ENCODE measurements at regions not wholly inside any gene's neighbourhood (a gene's known extent, or its start where the extent isn't known, plus 50 kb on each side); places are given as distances from the start of the nearest gene placed in this dataset.

- Histone ChIP-seq H3K4me1 (ENCODE audit: control insufficient read depth, extremely low read depth, insufficient read depth, low read length) (no peaks in the 10 kb centered on the region), H3K4me2 (ENCODE audit: insufficient read depth, low read length) (no peak overlapping the region), H3K9me3 (replicated peaks; ENCODE audit: control insufficient read depth, insufficient read depth, low read length) (no peaks in the 10 kb centered on the region), H3K4me3 (replicated peaks in 1 of 3; ENCODE audit: insufficient read depth in 1 of 3, low read depth in 1 of 3, low read length in 3 of 3) (no peak overlapping the region), H4K20me1 (replicated peaks; ENCODE audit: control insufficient read depth, extremely low read depth, insufficient read depth, low read length) (no peaks in the 10 kb centered on the region), H2AFZ (ENCODE audit: low read depth, low read length) (no peak overlapping the region), H3K9ac (replicated peaks; ENCODE audit: extremely low read depth, insufficient read depth, low read length) (no peak overlapping the region), H3K36me3 (ENCODE audit: control insufficient read depth in 2 of 2, extremely low read depth in 1 of 2, insufficient read depth in 2 of 2, low read length in 2 of 2) (no peaks in the 10 kb centered on the region), H3K27ac (ENCODE audit: insufficient read depth, low read depth, low read length) (no peak overlapping the region), H3K27me3 (ENCODE audit: control insufficient read depth in 2 of 2, insufficient read depth in 2 of 2, low read length in 2 of 2) (no peaks in the 10 kb centered on the region), H3K79me2 (ENCODE audit: control insufficient read depth, insufficient read depth, low read length) (no peaks in the 10 kb centered on the region), H3K9me1 (replicated peaks; ENCODE audit: control insufficient read depth, extremely low read depth, insufficient read depth, low read length) (no peaks in the 10 kb centered on the region)
- FAIRE-seq (no peak), DNase-seq (ENCODE audit: low read depth, low spot score) (no peak)
- BruUV-seq (replicated peaks): no TSS peak
- dilution Hi-C loops (cut with MboI; ENCODE audit: extremely low pct_ligation_motif_present, low sequenced_read_pairs) (no loop called here), intact Hi-C loops (cut with micrococcal nuclease) (no loop called here)
- ChIA-PET POLR2A (no interaction called here), CTCF (no interaction called here)
- TF ChIP-seq EZH2 (IDR thresholded peaks at IDR 0.05; ENCODE audit: borderline replicate concordance, low read depth, low read length, severe bottlenecking) (no peak), POLR2AphosphoS5 (IDR thresholded peaks at IDR 0.05; ENCODE audit: insufficient read depth, low read depth, low read length) (no peak), GATA2 (IDR thresholded peaks at IDR 0.05; ENCODE audit: insufficient read depth, insufficient read length, low read depth, low read length) (no peak), MYC (IDR thresholded peaks at IDR 0.05; ENCODE audit: low read depth, low read length) (no peak), MAX (IDR thresholded peaks at IDR 0.05; ENCODE audit: insufficient read depth, insufficient read length) (no peak), FOS (IDR thresholded peaks at IDR 0.05; ENCODE audit: borderline replicate concordance, insufficient read depth, low read length) (no peak), POLR2A (IDR thresholded peaks at IDR 0.05; ENCODE audit: low read depth, low read length) (no peak), CTCF (IDR thresholded peaks at IDR 0.05; ENCODE audit: extremely low read depth in 1 of 2, insufficient read depth in 1 of 2, low read depth in 1 of 2, low read length in 2 of 2) (no peak), JUN (IDR thresholded peaks at IDR 0.05; ENCODE audit: borderline replicate concordance, insufficient read depth, insufficient read length, low read depth) (no peak)
Measured at GRCh38 chr10:28397229-28397628, 94.4 kb upstream of the MPP7 start.
